Erythroblast (primary cell): ENCODE measurements at regions not wholly inside any gene's neighbourhood (a gene's known extent, or its start where the extent isn't known, plus 50 kb on each side); places are given as distances from the start of the nearest gene placed in this dataset.

Experiments
- GATA1 ChIP-seq: IDR thresholded peaks from 2 replicates; pipeline ENCODE4 v1.6.1; 2011; ENCODE audit warnings: low read depth, mild to moderate bottlenecking, control low read depth, low read length, moderate library complexity
- POLR2A ChIP-seq: IDR thresholded peaks from 2 replicates; pipeline ENCODE4 v1.6.1; 2011; ENCODE audit warnings: mild to moderate bottlenecking, low read length

- TF ChIP-seq POLR2A, result no peak
- TF ChIP-seq GATA1, result no peak
Measured at GRCh38 chr1:239006276-239006675, 380.1 kb upstream of the CHRM3 start.
